ENCODE measurements at regions not wholly inside any gene's neighbourhood (a gene's known extent, or its start where the extent isn't known, plus 50 kb on each side); places are given as distances from the start of the nearest gene placed in this dataset.

GRCh38 chr10:60626037-60626436 is 152.2 kb upstream of the CDK1 start:
- no peak overlapping the region for H3K4me3 ChIP-seq (ENCODE audit: low read length, poor library complexity, severe bottlenecking)
- no peak overlapping the region for H3K9ac ChIP-seq (ENCODE audit: low read depth, low read length, poor library complexity, severe bottlenecking)
- H3K9me2 ChIP-seq (replicated peaks; ENCODE audit: low read depth, low read length): no peaks in the 10 kb centered on the region
- no peaks in the 10 kb centered on the region for H3K9me3 ChIP-seq (ENCODE audit: insufficient read depth, low read depth, low read length)
- no peak overlapping the region for H3K4me2 ChIP-seq (ENCODE audit: low read depth, low read length, poor library complexity, severe bottlenecking)
- no peaks in the 10 kb centered on the region for H3F3A ChIP-seq (ENCODE audit: low read depth)
- no peaks in the 10 kb centered on the region for H3K4me1 ChIP-seq (ENCODE audit: insufficient read depth, low read length, poor library complexity, severe bottlenecking)
- H2AFZ ChIP-seq (ENCODE audit: low read length): no peak overlapping the region
- TF ChIP-seq EZH2phosphoT487 (IDR thresholded peaks at IDR 0.05; ENCODE audit: borderline replicate concordance) (no peak), CTCF (conservative IDR thresholded peaks at IDR 0.05; ENCODE audit: low read length) (no peak)
- H3K79me2 ChIP-seq (ENCODE audit: insufficient read depth, low read length): no peaks in the 10 kb centered on the region
- H3K27me3 ChIP-seq (ENCODE audit: insufficient read depth, low read length, poor library complexity, severe bottlenecking): no peaks in the 10 kb centered on the region
- no peaks in the 10 kb centered on the region for H3K36me3 ChIP-seq (ENCODE audit: insufficient read depth, low read length)
- H4K20me1 ChIP-seq (ENCODE audit: insufficient read depth, low read length, poor library complexity, severe bottlenecking): no peaks in the 10 kb centered on the region

- H4K20me1 ChIP-seq (ENCODE audit: insufficient read depth, low read length, poor library complexity, severe bottlenecking): no peaks in the 10 kb centered on the region
- no peak overlapping the region for H3K4me3 ChIP-seq (ENCODE audit: low read length, poor library complexity, severe bottlenecking)
- no peaks in the 10 kb centered on the region for H3K9me2 ChIP-seq (replicated peaks; ENCODE audit: low read depth, low read length)
- no peak overlapping the region for H3K9ac ChIP-seq (ENCODE audit: low read depth, low read length, poor library complexity, severe bottlenecking)
- H3F3A ChIP-seq (ENCODE audit: low read depth): no peaks in the 10 kb centered on the region
- TF ChIP-seq EZH2phosphoT487 (IDR thresholded peaks at IDR 0.05; ENCODE audit: borderline replicate concordance) (no peak), CTCF (conservative IDR thresholded peaks at IDR 0.05; ENCODE audit: low read length) (no peak)
- no peaks in the 10 kb centered on the region for H3K79me2 ChIP-seq (ENCODE audit: insufficient read depth, low read length)
- H3K27me3 ChIP-seq (ENCODE audit: insufficient read depth, low read length, poor library complexity, severe bottlenecking): no peaks in the 10 kb centered on the region
- no peak overlapping the region for H3K4me2 ChIP-seq (ENCODE audit: low read depth, low read length, poor library complexity, severe bottlenecking)
- H2AFZ ChIP-seq (ENCODE audit: low read length): no peak overlapping the region
- H3K9me3 ChIP-seq (ENCODE audit: insufficient read depth, low read depth, low read length): no peaks in the 10 kb centered on the region
- no peaks in the 10 kb centered on the region for H3K36me3 ChIP-seq (ENCODE audit: insufficient read depth, low read length)
- no peaks in the 10 kb centered on the region for H3K4me1 ChIP-seq (ENCODE audit: insufficient read depth, low read length, poor library complexity, severe bottlenecking)
Measured at GRCh38 chr10:60623627-60624026, 154.7 kb upstream of the CDK1 start.

- no peaks in the 10 kb centered on the region for H3K9me3 ChIP-seq (ENCODE audit: insufficient read depth, low read depth, low read length)
- H3K36me3 ChIP-seq (ENCODE audit: insufficient read depth, low read length): no peaks in the 10 kb centered on the region
- H3K4me2 ChIP-seq (ENCODE audit: low read depth, low read length, poor library complexity, severe bottlenecking): no peak overlapping the region
- H3K9ac ChIP-seq (ENCODE audit: low read depth, low read length, poor library complexity, severe bottlenecking): no peak overlapping the region
- no peaks in the 10 kb centered on the region for H4K20me1 ChIP-seq (ENCODE audit: insufficient read depth, low read length, poor library complexity, severe bottlenecking)
- H3K4me3 ChIP-seq (ENCODE audit: low read length, poor library complexity, severe bottlenecking): no peak overlapping the region
- TF ChIP-seq EZH2phosphoT487 (IDR thresholded peaks at IDR 0.05; ENCODE audit: borderline replicate concordance): no peak
- no peak for TF ChIP-seq CTCF (conservative IDR thresholded peaks at IDR 0.05; ENCODE audit: low read length)
- no peaks in the 10 kb centered on the region for H3K27me3 ChIP-seq (ENCODE audit: insufficient read depth, low read length, poor library complexity, severe bottlenecking)
- H3K79me2 ChIP-seq (ENCODE audit: insufficient read depth, low read length): no peaks in the 10 kb centered on the region
- no peaks in the 10 kb centered on the region for H3K4me1 ChIP-seq (ENCODE audit: insufficient read depth, low read length, poor library complexity, severe bottlenecking)
- H3F3A ChIP-seq (ENCODE audit: low read depth): no peaks in the 10 kb centered on the region
- H3K9me2 ChIP-seq (replicated peaks; ENCODE audit: low read depth, low read length): no peaks in the 10 kb centered on the region
- no peak overlapping the region for H2AFZ ChIP-seq (ENCODE audit: low read length)
Measured at GRCh38 chr10:60621018-60621417, 157.3 kb upstream of the CDK1 start.
